ENCODE measurements at regions not wholly inside any gene's neighbourhood (a gene's known extent, or its start where the extent isn't known, plus 50 kb on each side); places are given as distances from the start of the nearest gene placed in this dataset.
"Not testable (repeated sequence)": the region's sequence is repeated elsewhere in the genome, so short reads cannot be mapped to it uniquely, and the experiment has no call there.

GRCh38 chr9:42414865-42415264, 231.4 kb downstream of the SPATA31A6 start:
- DNase-seq; intact Hi-C loops (cut with DNase I): not testable (repeated sequence)

DNA sequence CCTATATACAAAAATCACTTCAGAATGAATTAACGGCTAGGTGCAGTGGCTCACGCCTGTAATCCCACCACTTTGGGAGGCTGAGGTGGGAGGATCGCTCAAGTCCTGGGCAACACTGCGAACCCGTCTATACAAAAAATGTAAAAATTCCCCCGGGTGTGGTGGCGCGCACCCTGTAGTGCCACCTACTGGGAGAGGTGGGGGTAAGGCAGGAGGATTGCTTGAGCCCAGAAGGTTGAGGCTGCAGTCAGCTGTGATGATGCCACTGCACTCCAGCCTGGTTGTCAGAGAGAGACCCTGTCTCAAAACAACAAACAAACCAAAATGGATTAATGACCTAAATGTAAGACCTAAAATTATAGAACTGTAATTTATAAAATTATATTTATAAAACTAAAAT, 236.2 kb downstream of the SPATA31A6 start:
- intact Hi-C loops (cut with DNase I); DNase-seq: not testable (repeated sequence)

DNA sequence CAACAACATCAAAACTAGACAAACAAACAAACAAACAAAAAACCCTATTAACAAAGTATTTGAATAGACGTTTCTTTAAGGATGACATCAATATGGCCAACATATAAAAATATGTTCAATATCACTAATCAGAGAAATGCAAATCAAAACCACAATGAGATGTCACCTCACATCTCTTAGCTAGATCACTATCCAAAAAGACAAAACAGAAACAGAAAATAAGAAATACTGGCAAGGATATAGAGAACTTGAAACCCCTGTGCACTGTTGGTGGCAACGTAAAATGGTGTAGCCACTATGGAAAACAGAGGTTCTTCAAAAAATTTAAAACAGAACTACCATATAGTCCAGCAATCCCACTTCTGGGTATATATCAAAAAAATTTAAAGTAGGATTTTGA, 236.9 kb downstream of the SPATA31A6 start:
- DNase-seq; intact Hi-C loops (cut with DNase I): not testable (repeated sequence)

DNA sequence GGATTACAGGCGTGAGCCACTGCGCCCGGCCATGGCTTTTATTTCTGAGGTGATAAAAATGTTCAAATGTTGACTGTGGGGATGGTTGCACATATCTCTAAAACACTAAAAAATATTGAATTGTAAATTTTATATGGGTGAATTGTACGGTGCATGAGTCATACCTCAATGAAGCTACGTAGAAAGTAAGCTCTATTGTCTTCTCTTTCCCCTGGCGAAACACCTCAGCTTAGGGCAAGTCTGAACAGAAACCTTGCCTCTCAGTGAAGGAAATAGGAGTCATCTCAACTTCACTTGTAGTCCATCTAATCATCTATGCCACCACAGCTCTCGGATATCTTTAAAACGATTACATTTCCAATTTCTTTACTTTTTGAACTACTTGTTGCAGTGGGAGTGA, 238.2 kb downstream of the SPATA31A6 start:
- intact Hi-C loops (cut with DNase I); DNase-seq: not testable (repeated sequence)

GRCh38 chr9:42430674-42431615, 247.5 kb downstream of the SPATA31A6 start:
- DNase-seq; intact Hi-C loops (cut with DNase I): not testable (repeated sequence)

DNA sequence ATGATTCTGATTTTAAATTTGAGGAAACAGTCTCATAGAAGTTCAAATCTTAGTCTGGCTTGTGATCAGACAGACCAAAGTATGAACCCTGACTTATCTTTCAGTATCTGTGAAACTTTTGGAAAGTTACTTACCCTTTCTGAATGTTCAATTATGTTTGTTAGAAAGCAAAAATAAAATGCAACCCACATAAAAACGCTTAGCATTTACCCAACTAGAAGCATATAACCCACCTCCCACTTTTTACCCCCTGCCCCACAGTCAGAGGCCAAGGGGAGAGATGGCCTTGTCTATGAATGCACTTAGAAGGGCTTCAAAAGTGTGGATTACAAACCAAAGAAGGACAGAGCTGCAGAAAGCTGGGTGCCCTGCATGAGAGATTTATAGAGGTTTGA, 248.2 kb downstream of the SPATA31A6 start:
- DNase-seq; intact Hi-C loops (cut with DNase I): not testable (repeated sequence)

DNA sequence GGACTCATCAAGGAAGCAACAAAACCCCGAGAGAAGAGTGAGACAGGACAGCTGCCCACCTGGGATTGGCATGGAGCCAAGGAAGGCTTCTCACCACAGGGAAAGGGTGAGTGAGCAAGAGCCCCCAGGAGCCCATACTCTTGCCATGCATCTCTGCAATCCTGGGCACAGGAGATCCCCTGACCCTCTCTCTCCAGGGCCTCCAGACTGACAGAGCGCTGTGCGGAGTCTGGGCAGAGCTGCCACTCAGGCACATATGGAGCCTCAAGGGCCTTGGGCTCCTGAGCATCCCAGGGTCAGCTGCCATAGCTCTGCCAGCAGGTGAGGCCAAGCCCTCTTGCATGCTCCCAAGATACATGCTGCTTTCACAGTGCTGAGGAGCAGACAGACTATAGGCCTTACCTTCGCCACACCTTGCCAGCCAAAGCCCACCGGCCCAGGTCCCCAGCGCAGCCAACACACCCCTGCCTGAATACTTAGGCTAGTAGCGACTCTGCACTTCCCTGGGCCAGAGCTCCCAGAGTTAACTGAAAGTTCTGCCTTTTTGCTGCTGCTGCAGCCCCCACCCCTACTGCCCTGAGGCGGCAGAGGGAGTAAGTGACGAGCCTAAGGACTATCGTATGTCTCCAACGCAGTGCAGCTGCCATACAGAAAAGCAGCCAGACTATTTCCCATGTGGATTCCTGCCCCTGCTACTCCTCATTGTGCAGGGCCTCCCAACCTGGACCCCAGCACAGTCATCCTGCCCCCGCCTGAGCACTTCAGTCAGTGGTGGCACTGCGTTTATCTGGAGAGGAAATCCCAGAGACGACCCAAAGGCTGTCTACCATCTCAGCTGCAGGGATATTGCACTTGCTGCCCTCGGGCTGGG, 251.6 kb downstream of the SPATA31A6 start:
- DNase-seq; intact Hi-C loops (cut with DNase I): not testable (repeated sequence)

DNA sequence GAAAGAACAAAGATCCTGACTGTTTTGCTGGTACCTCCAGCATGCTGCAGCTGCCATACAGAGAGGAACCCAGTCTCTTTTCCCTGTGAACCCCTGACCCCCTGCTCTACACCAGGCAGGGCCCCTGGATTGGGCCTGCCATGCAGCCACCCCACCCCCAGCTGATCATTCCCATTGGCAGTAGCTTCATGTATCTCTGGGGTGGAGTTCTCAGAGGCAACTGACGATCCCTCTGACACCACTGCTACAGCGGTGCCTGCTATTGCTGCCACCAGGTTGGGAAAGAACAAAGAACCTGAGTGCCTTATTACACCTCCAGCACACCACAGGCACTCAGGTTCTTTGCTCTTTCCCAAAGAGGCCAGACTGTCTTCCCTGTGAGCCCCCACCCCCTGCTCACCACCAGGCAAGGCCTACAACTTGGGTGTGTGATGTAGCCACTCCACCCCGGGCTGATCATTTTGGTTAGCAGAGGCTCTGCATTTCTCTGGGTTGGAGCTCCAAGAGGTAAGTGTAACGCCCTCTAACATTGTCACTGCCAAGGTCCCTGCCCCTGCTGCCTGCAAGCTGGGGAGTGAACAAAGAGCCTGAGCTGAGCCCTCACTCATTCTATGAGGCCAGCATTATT, 252.4 kb downstream of the SPATA31A6 start:
- DNase-seq; intact Hi-C loops (cut with DNase I): not testable (repeated sequence)

GRCh38 chr9:42437057-42437759, 253.7 kb downstream of the SPATA31A6 start:
- intact Hi-C loops (cut with DNase I); DNase-seq: not testable (repeated sequence)

DNA sequence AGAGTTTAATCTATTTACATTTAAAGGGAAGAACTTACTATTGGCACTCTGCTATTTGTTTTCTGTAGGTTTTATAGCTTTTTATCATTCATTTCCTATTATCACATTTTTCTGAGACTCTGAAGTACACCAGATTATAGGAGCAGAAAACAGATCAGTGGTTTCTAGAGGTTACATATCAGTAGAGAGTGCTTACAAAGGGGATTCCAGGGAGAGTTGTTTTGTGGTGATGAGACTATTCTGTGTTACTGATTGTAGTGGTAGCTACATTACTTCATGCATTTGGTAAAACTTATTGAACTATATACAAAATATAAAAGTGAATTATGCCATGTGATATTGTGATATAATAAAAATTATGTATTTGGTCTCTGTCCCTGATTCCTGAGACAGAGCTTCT, 259.2 kb downstream of the SPATA31A6 start:
- DNase-seq; intact Hi-C loops (cut with DNase I): not testable (repeated sequence)

GRCh38 chr9:42443414-42443813, 260.0 kb downstream of the SPATA31A6 start:
- DNase-seq; intact Hi-C loops (cut with DNase I): not testable (repeated sequence)

- DNase-seq; intact Hi-C loops (cut with DNase I): not testable (repeated sequence)
Measured at GRCh38 chr9:42461436-42461835, 278.0 kb downstream of the SPATA31A6 start.

- DNase-seq; intact Hi-C loops (cut with DNase I): not testable (repeated sequence)
Measured at GRCh38 chr9:42461863-42462262, 278.4 kb downstream of the SPATA31A6 start.

GRCh38 chr9:42463981-42464380, 280.5 kb downstream of the SPATA31A6 start:
- DNase-seq; intact Hi-C loops (cut with DNase I): not testable (repeated sequence)

GRCh38 chr9:42470577-42470976, 287.1 kb downstream of the SPATA31A6 start:
- intact Hi-C loops (cut with DNase I): not testable (repeated sequence)
- DNase-seq: peak in 9 of 42 donors; percentile 0 to 44 (median 31)

- intact Hi-C loops (cut with DNase I); DNase-seq: not testable (repeated sequence)
Measured at GRCh38 chr9:42490989-42491388, 307.5 kb downstream of the SPATA31A6 start.

- intact Hi-C loops (cut with DNase I): not testable (repeated sequence)
- DNase-seq: peak in 1 of 42 donors; percentile 41
Measured at GRCh38 chr9:42502620-42503264, 319.3 kb downstream of the SPATA31A6 start.

GRCh38 chr9:42508111-42508510, 324.7 kb downstream of the SPATA31A6 start:
- intact Hi-C loops (cut with DNase I); DNase-seq: not testable (repeated sequence)

All from head of caudate nucleus (tissue), 42 donors.